OCI-LY3 (cell line): ENCODE measurements at regions not wholly inside any gene's neighbourhood (a gene's known extent, or its start where the extent isn't known, plus 50 kb on each side); places are given as distances from the start of the nearest gene placed in this dataset.

ENCODE experiments used
- EZH2phosphoT487 ChIP-seq: fragments of 200-600 bp; shearing (Covaris generic); IDR thresholded peaks from 2 replicates; pipeline ENCODE4 v1.6.1; 2018; ENCODE audit warnings: antibody characterized with exemption, mixed run types, low read depth
- TF ChIP-seq, protein P1 (sequence below): fragments of 200-600, 300-600 bp; sonication (generic); IDR thresholded peaks from 2 replicates; pipeline ENCODE4 v1.5.1; 2014; ENCODE audit warnings: antibody characterized with exemption, low read length, low read depth

DNA sequence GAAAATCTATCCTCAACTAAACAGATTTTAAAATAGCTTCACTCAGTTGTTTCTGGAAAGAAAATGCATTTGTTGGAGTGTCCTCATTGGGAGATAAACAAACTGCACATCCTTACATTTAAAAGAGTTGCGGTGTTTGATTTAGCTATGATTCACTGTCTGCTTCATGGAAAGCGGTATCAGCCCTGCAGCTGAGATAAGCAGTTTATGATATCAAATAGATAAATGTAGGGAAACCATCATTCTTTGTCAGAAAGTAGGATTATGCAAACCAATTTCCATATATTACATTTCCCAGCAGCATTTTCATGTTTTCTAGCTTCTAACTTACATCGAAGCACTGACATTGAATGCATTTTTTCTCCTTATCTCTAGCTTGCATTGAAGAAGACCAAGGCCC is 698.9 kb downstream of the DIPK2A start:
- TF ChIP-seq, protein P1, sequence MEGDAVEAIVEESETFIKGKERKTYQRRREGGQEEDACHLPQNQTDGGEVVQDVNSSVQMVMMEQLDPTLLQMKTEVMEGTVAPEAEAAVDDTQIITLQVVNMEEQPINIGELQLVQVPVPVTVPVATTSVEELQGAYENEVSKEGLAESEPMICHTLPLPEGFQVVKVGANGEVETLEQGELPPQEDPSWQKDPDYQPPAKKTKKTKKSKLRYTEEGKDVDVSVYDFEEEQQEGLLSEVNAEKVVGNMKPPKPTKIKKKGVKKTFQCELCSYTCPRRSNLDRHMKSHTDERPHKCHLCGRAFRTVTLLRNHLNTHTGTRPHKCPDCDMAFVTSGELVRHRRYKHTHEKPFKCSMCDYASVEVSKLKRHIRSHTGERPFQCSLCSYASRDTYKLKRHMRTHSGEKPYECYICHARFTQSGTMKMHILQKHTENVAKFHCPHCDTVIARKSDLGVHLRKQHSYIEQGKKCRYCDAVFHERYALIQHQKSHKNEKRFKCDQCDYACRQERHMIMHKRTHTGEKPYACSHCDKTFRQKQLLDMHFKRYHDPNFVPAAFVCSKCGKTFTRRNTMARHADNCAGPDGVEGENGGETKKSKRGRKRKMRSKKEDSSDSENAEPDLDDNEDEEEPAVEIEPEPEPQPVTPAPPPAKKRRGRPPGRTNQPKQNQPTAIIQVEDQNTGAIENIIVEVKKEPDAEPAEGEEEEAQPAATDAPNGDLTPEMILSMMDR, result no peak
- no peak for TF ChIP-seq EZH2phosphoT487
